K562 (cell line): ENCODE measurements at regions not wholly inside any gene's neighbourhood (a gene's known extent, or its start where the extent isn't known, plus 50 kb on each side); places are given as distances from the start of the nearest gene placed in this dataset.

Source experiments
- ATAC-seq: fragments of 200-7000 bp; cut with Tn5 transposase; 3 replicates; pipeline ENCODE4 v1.9.1; 2020; ENCODE audit warnings: moderate library complexity
- BruUV-seq: library from RNA; stranded (reverse); fragments of 400-500 nt; replicated peaks from 2 replicates; lab custom pipeline; 2021; lab: Mats Ljungman, UMichigan
- CTCF ChIA-PET: fragments of 300-600 bp; formaldehyde crosslinking; extraction: SDS; loops from one replicate; lab custom pipeline; 2021; ENCODE audit warnings: low intra/inter-chr PET ratio; lab: Yijun Ruan, JAX
- POLR2A ChIA-PET: fragments of 300-600, 350-650 bp; sonication (Branson Sonifier 250); formaldehyde crosslinking; extraction: SDS; loops from one replicate; lab custom pipeline; 2021; ENCODE audit warnings: antibody characterized with exemption, inconsistent platforms; lab: Yijun Ruan, JAX
- DNase-seq, 4 experiments: peaks; one replicate each; pipeline versions ENCODE4 v3.0.0 to v3.0.0-alpha.2; 2011 to 2018; ENCODE audit warnings: low spot score in 3 of 4, mixed read lengths in 3 of 4; ENCODE audit errors: extremely low read depth in 1 of 4
- FAIRE-seq: peaks from 2 replicates; lab custom pipeline; 2011; peaks lifted over from hg19 to GRCh38; lab: Jason Lieb, UNC
- H2AFZ ChIP-seq: 2 replicates; pipeline ENCODE4 v1.6.0; 2011; ENCODE audit warnings: low read depth, low read length, control low read depth, inconsistent platforms
- H3K27ac ChIP-seq: fragments of 200-600 bp; 3 replicates; pipeline ENCODE4 v1.8.0; 2011; ENCODE audit warnings: low read depth, mild to moderate bottlenecking, control low read depth, inconsistent platforms, low read length, moderate library complexity, mixed read lengths; ENCODE audit errors: extremely low read depth
- H3K27me3 ChIP-seq, 2 experiments: fragments of 300-600 bp in 1 of 2; 2 replicates in 1 of 2; 3 replicates in 1 of 2; pipeline versions ENCODE4 v1.6.0 to v1.8.0; 2011; ENCODE audit warnings: inconsistent platforms in 2 of 2, low read length in 2 of 2, mild to moderate bottlenecking in 1 of 2, mixed read lengths in 1 of 2, moderate library complexity in 1 of 2; ENCODE audit not compliant: control insufficient read depth in 2 of 2, insufficient read depth in 2 of 2
- H3K36me3 ChIP-seq: fragments of 300-600 bp; 3 replicates; pipeline ENCODE4 v1.8.0; 2011; ENCODE audit warnings: mild to moderate bottlenecking, low read length, inconsistent platforms; ENCODE audit not compliant: control insufficient read depth, insufficient read depth
- H3K4me1 ChIP-seq, 2 experiments: fragments of 200-600 bp in 1 of 2; replicated peaks in 1 of 2; 2 replicates in 1 of 2; 3 replicates in 1 of 2; pipeline versions ENCODE4 v1.5.1 to v1.8.0; 2011; ENCODE audit warnings: inconsistent platforms in 2 of 2, low read length in 2 of 2, mild to moderate bottlenecking in 1 of 2, mixed read lengths in 1 of 2, moderate library complexity in 1 of 2; ENCODE audit not compliant: control insufficient read depth in 2 of 2, insufficient read depth in 2 of 2
- H3K4me2 ChIP-seq: 2 replicates; pipeline ENCODE4 v1.6.1; 2011; ENCODE audit warnings: low read length, control low read depth, inconsistent platforms, mixed read lengths; ENCODE audit not compliant: insufficient read depth
- H3K4me3 ChIP-seq: fragments of 200-600 bp; sonication (generic), shearing (Covaris generic); 2 replicates; pipeline ENCODE4 v1.5.1; 2016; ENCODE audit warnings: control low read depth, inconsistent platforms
- H3K79me2 ChIP-seq: fragments of 200-600 bp; 3 replicates; pipeline ENCODE4 v1.8.0; 2011; ENCODE audit warnings: low read length, inconsistent platforms; ENCODE audit not compliant: control insufficient read depth, insufficient read depth
- H3K9ac ChIP-seq, 2 experiments: 2 replicates each; pipeline versions ENCODE4 v1.6.0 to v1.6.1; 2011; ENCODE audit warnings: low read depth in 2 of 2, low read length in 2 of 2, control low read depth in 1 of 2, inconsistent platforms in 1 of 2, mild to moderate bottlenecking in 1 of 2, mixed read lengths in 1 of 2; ENCODE audit not compliant: insufficient read depth in 1 of 2
- H3K9me1 ChIP-seq: one replicate; pipeline ENCODE4 v1.6.0; 2011; ENCODE audit warnings: inconsistent platforms, mild to moderate bottlenecking, low read length, moderate library complexity; ENCODE audit not compliant: control insufficient read depth, insufficient read depth
- H3K9me3 ChIP-seq: replicated peaks from 2 replicates; pipeline ENCODE4 v1.5.1; 2011; ENCODE audit warnings: low read depth, low read length, inconsistent platforms; ENCODE audit not compliant: control insufficient read depth, insufficient read depth
- H4K20me1 ChIP-seq: replicated peaks from 2 replicates; pipeline ENCODE4 v1.6.1; 2011; ENCODE audit warnings: low read length, inconsistent platforms, mixed read lengths; ENCODE audit not compliant: control insufficient read depth, insufficient read depth
- AFF4 ChIP-seq: sonication (generic); formaldehyde crosslinking; IDR thresholded peaks from 2 replicates; pipeline ENCODE4 v1.8.0; 2023; ENCODE audit warnings: mild to moderate bottlenecking, missing genetic modification reagents
- ARNT ChIP-seq, 2 experiments: fragments of 450-650 bp; IDR thresholded peaks; 2 replicates each; pipeline ENCODE4 v1.6.1; 2016; ENCODE audit warnings: mild to moderate bottlenecking in 1 of 2
- DIDO1 ChIP-seq: fragments of 450-650 bp; IDR thresholded peaks from 2 replicates; pipeline ENCODE4 v1.6.1; 2016; ENCODE audit warnings: low read depth, missing biosample characterization, missing genetic modification characterization
- HOMEZ ChIP-seq: fragments of 250-450 bp; sonication (Bioruptor Pico); IDR thresholded peaks from 2 replicates; pipeline ENCODE4 v1.4.0; 2020; ENCODE audit warnings: mild to moderate bottlenecking, moderate library complexity
- NR1H2 ChIP-seq: sonication (generic); formaldehyde crosslinking; IDR thresholded peaks from 2 replicates; pipeline ENCODE4 v1.4.0; 2020; ENCODE audit warnings: mild to moderate bottlenecking, missing genetic modification reagents
- SMARCE1 ChIP-seq: fragments of 450-650 bp; IDR thresholded peaks from 2 replicates; pipeline ENCODE4 v1.7.1; 2016; ENCODE audit warnings: mild to moderate bottlenecking
- SRSF7 ChIP-seq: fragments of 200-400 bp; formaldehyde crosslinking; optimal IDR thresholded peaks from 2 replicates; pipeline ENCODE3; 2017; ENCODE audit warnings: mild to moderate bottlenecking, low read depth, low read length
- ZNF780A ChIP-seq: fragments of 250-450 bp; sonication (Bioruptor Pico); IDR thresholded peaks from 2 replicates; pipeline ENCODE4 v1.5.0; 2021; ENCODE audit warnings: mild to moderate bottlenecking
- WGBS: fragments of 100-300 bp; shearing (Covaris generic); methylation state at CpG from one replicate; pipeline ENCODE4 v1.1.6; 2016; ENCODE audit warnings: low coverage, mixed read lengths; ENCODE audit not compliant: insufficient coverage; ENCODE audit errors: missing lambda C conversion rate; 5-methylcytosine and 5-hydroxymethylcytosine counted together
- in situ Hi-C: fragments of 300-500 bp; cut with MboI; formaldehyde crosslinking; loops from 4 replicates; pipeline ENCODE4 v1.15.0; 2018; ENCODE audit warnings: inconsistent platforms, mixed read lengths
- intact Hi-C: fragments of 100-400 bp; cut with micrococcal nuclease; formaldehyde crosslinking; loops from 2 replicates; pipeline ENCODE4 v1.14.2; 2022

- TF ChIP-seq AFF4 (CRISPR knock-in tag) (no peak), SRSF7 (no peak), HOMEZ (CRISPR knock-in tag) (no peak), ARNT (IDR thresholded peaks at IDR 0.05) (no peak)
Observed at GRCh38 chr16:54219709-54220108, 66.9 kb downstream of the IRX3 start (continued).

- no peak for ATAC-seq
- Histone ChIP-seq H3K27me3 (peaks cover 0 to 8% of the 10 kb centered on the region in 2 experiments; a peak in 2 of 5 replicates), H3K4me2 (no peak overlapping the region), H3K9ac (no peak overlapping the region), H2AFZ (no peak overlapping the region), H3K9me3 (no peaks in the 10 kb centered on the region), H3K36me3 (no peaks in the 10 kb centered on the region), H3K4me3 (no peak overlapping the region), H4K20me1 (no peaks in the 10 kb centered on the region), H3K4me1 (no peaks in the 10 kb centered on the region), H3K9me1 (no peaks in the 10 kb centered on the region), H3K79me2 (no peaks in the 10 kb centered on the region), H3K27ac (no peak overlapping the region)
- no TSS peak for BruUV-seq
- FAIRE-seq, result no peak
- intact Hi-C loops, result no loop called here
- DNase-seq, result no peak
- POLR2A ChIA-PET, result no interaction called here
- WGBS, result 0% methylated on average over 4 of the region's 4 CpGs
- CTCF ChIA-PET, result no interaction called here
- in situ Hi-C loops, result no loop called here
- no peak for TF ChIP-seq ZNF780A
- no peak for TF ChIP-seq SMARCE1
- no peak for TF ChIP-seq NR1H2 (CRISPR knock-in tag)
- TF ChIP-seq DIDO1, result no peak
Observed at GRCh38 chr16:54216688-54217087, 69.9 kb downstream of the IRX3 start.
